ENCODE measurements at regions not wholly inside any gene's neighbourhood (a gene's known extent, or its start where the extent isn't known, plus 50 kb on each side); places are given as distances from the start of the nearest gene placed in this dataset.

DNA sequence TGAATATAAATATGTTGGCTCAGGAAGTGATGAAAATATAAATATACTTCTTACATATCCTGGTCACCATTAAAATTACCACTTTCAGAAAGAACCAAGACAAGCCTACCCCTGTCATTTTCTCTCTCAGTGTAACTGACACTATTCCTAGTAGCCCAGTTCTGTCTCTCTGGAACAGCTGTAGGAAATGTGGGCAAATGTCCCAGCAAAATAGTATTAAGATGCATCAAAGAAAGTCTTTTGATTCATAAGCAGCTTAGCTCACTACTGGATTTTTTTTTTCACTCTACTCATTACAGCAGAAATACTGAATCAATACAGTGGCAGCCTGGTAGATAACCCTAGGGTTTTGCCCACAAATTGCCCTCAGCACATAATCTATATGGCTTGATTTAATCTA, 290.9 kb downstream of the DNAJB9 start:
- Histone ChIP-seq H3K14ac (replicated peaks; ENCODE audit: low read depth, low read length) (no peak overlapping the region), H3K4me2 (ENCODE audit: low read depth, low read length) (no peak overlapping the region), H3K4me1 (ENCODE audit: control insufficient read depth, insufficient read depth, low read length) (no peaks in the 10 kb centered on the region), H4K91ac (ENCODE audit: insufficient read depth, low read depth, low read length) (no peak overlapping the region), H3K9ac (ENCODE audit: low read depth, low read length) (no peak overlapping the region), H3K79me1 (ENCODE audit: low read depth in 1 of 2, low read length in 2 of 2) (no peaks in the 10 kb centered on the region), H2AFZ (replicated peaks; ENCODE audit: low read length, poor library complexity) (no peak overlapping the region), H3K56ac (ENCODE audit: extremely low read depth, insufficient read depth, low read length) (no peak overlapping the region), H3K27ac (ENCODE audit: insufficient read depth, low read length) (no peak overlapping the region), H2BK5ac (ENCODE audit: low read depth, low read length, poor library complexity, severe bottlenecking) (no peak overlapping the region), H2AK5ac (ENCODE audit: low read depth, low read length) (no peak overlapping the region), H3K9me3 (ENCODE audit: control insufficient read depth, insufficient read depth, low read length) (peaks cover 10% of the 10 kb centered on the region), H3K36me3 (ENCODE audit: control insufficient read depth, insufficient read depth, low read length) (no peaks in the 10 kb centered on the region), H2BK20ac (ENCODE audit: low read depth, low read length) (no peak overlapping the region), H3K27me3 (ENCODE audit: control insufficient read depth, insufficient read depth, low read length) (no peaks in the 10 kb centered on the region), H4K8ac (ENCODE audit: low read depth in 2 of 2, low read length in 2 of 2) (no peak overlapping the region), H2AK9ac (replicated peaks; ENCODE audit: low read depth, low read length, poor library complexity) (no peak overlapping the region), H4K5ac (ENCODE audit: low read depth, low read length) (no peak overlapping the region), H3K4me3 (ENCODE audit: insufficient read depth, low read depth, low read length) (no peak overlapping the region), H3K18ac (ENCODE audit: low read depth, low read length) (no peak overlapping the region), H3K4ac (ENCODE audit: low read depth, low read length) (no peak overlapping the region), H2BK15ac (ENCODE audit: low read depth, low read length) (no peak overlapping the region), H2BK120ac (ENCODE audit: low read depth, low read length) (no peak overlapping the region), H4K20me1 (ENCODE audit: insufficient read depth, low read length) (no peaks in the 10 kb centered on the region), H3K9me1 (ENCODE audit: insufficient read depth, low read length) (no peaks in the 10 kb centered on the region), H3K23ac (ENCODE audit: low read depth, low read length) (no peak overlapping the region)
- in situ Hi-C loops (cut with MboI; ENCODE audit: low sequenced_read_pairs) (no loop called here), dilution Hi-C loops (cut with HindIII; ENCODE audit: low sequenced_read_pairs, unreplicated experiment) (no loop called here), intact Hi-C loops (cut with micrococcal nuclease) (no loop called here)
- ChIA-PET CTCF (no interaction called here), POLR2A (ENCODE audit: unreplicated experiment) (no interaction called here)
- BruUV-seq (replicated peaks) = no TSS peak
- no peak for ATAC-seq (ENCODE audit: low read depth)
- DNase-seq = no peak
- TF ChIP-seq MAZ (IDR thresholded peaks at IDR 0.05; ENCODE audit: borderline replicate concordance, low read depth, low read length) (no peak), NFE2L2 (IDR thresholded peaks at IDR 0.05; ENCODE audit: low read depth, low read length) (no peak), RCOR1 (IDR thresholded peaks at IDR 0.05; ENCODE audit: insufficient replicate concordance, low read length) (no peak), RFX5 (IDR thresholded peaks at IDR 0.05; ENCODE audit: low read depth, low read length) (no peak), BHLHE40 (IDR thresholded peaks at IDR 0.05; ENCODE audit: low read depth, low read length) (no peak), MXI1 (IDR thresholded peaks at IDR 0.05; ENCODE audit: borderline replicate concordance, low read depth, low read length) (no peak), MAFK (IDR thresholded peaks at IDR 0.05; ENCODE audit: low read depth, low read length) (no peak), CHD1 (IDR thresholded peaks at IDR 0.05; ENCODE audit: low read depth, low read length) (no peak), POLR2A (IDR thresholded peaks at IDR 0.05; ENCODE audit: low read depth, low read length) (no peak), SMC3 (IDR thresholded peaks at IDR 0.05; ENCODE audit: low read depth, low read length) (no peak), CEBPB (IDR thresholded peaks at IDR 0.05; ENCODE audit: low read depth, low read length) (no peak), FOS (IDR thresholded peaks at IDR 0.05; ENCODE audit: low read depth, low read length) (no peak), RAD21 (IDR thresholded peaks at IDR 0.05; ENCODE audit: low read length) (no peak)
- TF ChIP-seq, protein P1, sequence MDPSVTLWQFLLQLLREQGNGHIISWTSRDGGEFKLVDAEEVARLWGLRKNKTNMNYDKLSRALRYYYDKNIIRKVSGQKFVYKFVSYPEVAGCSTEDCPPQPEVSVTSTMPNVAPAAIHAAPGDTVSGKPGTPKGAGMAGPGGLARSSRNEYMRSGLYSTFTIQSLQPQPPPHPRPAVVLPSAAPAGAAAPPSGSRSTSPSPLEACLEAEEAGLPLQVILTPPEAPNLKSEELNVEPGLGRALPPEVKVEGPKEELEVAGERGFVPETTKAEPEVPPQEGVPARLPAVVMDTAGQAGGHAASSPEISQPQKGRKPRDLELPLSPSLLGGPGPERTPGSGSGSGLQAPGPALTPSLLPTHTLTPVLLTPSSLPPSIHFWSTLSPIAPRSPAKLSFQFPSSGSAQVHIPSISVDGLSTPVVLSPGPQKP (IDR thresholded peaks at IDR 0.05; ENCODE audit: borderline replicate concordance, low read depth, low read length) = no peak
- TF ChIP-seq, protein P2, sequence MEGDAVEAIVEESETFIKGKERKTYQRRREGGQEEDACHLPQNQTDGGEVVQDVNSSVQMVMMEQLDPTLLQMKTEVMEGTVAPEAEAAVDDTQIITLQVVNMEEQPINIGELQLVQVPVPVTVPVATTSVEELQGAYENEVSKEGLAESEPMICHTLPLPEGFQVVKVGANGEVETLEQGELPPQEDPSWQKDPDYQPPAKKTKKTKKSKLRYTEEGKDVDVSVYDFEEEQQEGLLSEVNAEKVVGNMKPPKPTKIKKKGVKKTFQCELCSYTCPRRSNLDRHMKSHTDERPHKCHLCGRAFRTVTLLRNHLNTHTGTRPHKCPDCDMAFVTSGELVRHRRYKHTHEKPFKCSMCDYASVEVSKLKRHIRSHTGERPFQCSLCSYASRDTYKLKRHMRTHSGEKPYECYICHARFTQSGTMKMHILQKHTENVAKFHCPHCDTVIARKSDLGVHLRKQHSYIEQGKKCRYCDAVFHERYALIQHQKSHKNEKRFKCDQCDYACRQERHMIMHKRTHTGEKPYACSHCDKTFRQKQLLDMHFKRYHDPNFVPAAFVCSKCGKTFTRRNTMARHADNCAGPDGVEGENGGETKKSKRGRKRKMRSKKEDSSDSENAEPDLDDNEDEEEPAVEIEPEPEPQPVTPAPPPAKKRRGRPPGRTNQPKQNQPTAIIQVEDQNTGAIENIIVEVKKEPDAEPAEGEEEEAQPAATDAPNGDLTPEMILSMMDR (conservative IDR thresholded peaks at IDR 0.05; ENCODE audit: low read depth, low read length) = no peak
- TF ChIP-seq, protein P3, sequence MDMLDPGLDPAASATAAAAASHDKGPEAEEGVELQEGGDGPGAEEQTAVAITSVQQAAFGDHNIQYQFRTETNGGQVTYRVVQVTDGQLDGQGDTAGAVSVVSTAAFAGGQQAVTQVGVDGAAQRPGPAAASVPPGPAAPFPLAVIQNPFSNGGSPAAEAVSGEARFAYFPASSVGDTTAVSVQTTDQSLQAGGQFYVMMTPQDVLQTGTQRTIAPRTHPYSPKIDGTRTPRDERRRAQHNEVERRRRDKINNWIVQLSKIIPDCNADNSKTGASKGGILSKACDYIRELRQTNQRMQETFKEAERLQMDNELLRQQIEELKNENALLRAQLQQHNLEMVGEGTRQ (IDR thresholded peaks at IDR 0.05; ENCODE audit: low read depth, low read length) = no peak
